ENCODE measurements at regions not wholly inside any gene's neighbourhood (a gene's known extent, or its start where the extent isn't known, plus 50 kb on each side); places are given as distances from the start of the nearest gene placed in this dataset.

DNA sequence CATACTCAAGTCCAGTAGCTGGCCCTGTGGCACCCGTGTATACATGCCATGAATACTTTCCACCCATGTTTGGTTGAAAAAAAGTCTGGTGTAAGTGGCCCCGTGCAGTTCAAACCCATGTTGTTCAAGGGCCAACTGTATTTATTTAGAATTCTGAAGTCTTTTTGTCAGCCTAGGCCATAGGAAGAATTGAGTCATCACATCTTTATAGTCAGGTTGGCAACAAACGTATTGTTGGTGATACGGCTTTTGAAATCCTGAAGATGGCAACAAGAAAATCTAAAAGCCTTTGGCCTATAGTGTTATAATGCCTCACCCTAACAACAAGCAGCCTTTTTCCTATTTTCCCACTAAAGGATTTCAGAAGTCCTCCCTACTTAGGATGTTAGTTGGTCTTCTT is 363.6 kb downstream of the PLPP3 start:
- TF ChIP-seq EZH2phosphoT487 (IDR thresholded peaks at IDR 0.05; ENCODE audit: borderline replicate concordance, low read length): no peak
- no peak for TF ChIP-seq EZH2 (IDR thresholded peaks at IDR 0.05; ENCODE audit: low read length, unreplicated experiment)
- TF ChIP-seq, protein P1, sequence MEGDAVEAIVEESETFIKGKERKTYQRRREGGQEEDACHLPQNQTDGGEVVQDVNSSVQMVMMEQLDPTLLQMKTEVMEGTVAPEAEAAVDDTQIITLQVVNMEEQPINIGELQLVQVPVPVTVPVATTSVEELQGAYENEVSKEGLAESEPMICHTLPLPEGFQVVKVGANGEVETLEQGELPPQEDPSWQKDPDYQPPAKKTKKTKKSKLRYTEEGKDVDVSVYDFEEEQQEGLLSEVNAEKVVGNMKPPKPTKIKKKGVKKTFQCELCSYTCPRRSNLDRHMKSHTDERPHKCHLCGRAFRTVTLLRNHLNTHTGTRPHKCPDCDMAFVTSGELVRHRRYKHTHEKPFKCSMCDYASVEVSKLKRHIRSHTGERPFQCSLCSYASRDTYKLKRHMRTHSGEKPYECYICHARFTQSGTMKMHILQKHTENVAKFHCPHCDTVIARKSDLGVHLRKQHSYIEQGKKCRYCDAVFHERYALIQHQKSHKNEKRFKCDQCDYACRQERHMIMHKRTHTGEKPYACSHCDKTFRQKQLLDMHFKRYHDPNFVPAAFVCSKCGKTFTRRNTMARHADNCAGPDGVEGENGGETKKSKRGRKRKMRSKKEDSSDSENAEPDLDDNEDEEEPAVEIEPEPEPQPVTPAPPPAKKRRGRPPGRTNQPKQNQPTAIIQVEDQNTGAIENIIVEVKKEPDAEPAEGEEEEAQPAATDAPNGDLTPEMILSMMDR (conservative IDR thresholded peaks at IDR 0.05; ENCODE audit: low read depth, low read length): no peak
